Activated T-cell treated with anti-CD3 and anti-CD28 coated beads, Interleukin-2, amount 50 U/mL, for 24 hours (primary cell): ENCODE measurements at regions not wholly inside any gene's neighbourhood (a gene's known extent, or its start where the extent isn't known, plus 50 kb on each side); places are given as distances from the start of the nearest gene placed in this dataset.

Experiments used
- DNase-seq: peaks from one replicate; pipeline ENCODE4 v3.0.0-alpha.2; 2020
- H3K27ac Mint-ChIP-seq: 2 replicates; pipeline ENCODE4 v1.8.0; 2020; ENCODE audit warnings: mild to moderate bottlenecking, mixed read lengths
- H3K27me3 Mint-ChIP-seq: 2 replicates; pipeline ENCODE4 v1.8.0; 2020; ENCODE audit warnings: mixed read lengths
- H3K36me3 Mint-ChIP-seq: 2 replicates; pipeline ENCODE4 v1.8.0; 2020; ENCODE audit warnings: low read depth, mixed read lengths
- H3K4me1 Mint-ChIP-seq: 2 replicates; pipeline ENCODE4 v1.8.0; 2020; ENCODE audit warnings: low read depth, mixed read lengths
- H3K4me3 Mint-ChIP-seq: 2 replicates; pipeline ENCODE4 v1.8.0; 2020; ENCODE audit warnings: mild to moderate bottlenecking, moderate library complexity, mixed read lengths
- H3K9me3 Mint-ChIP-seq: 2 replicates; pipeline ENCODE4 v1.8.0; 2020; ENCODE audit warnings: mixed read lengths

GRCh38 chr13:79776531-79777295 is 295.8 kb downstream of the NDFIP2 start:
- no peak overlapping the region for H3K4me3 Mint-ChIP-seq
- no peak for DNase-seq
- no peaks in the 10 kb centered on the region for H3K4me1 Mint-ChIP-seq
- H3K27me3 Mint-ChIP-seq, result peaks cover 2% of the 10 kb centered on the region
- no peak overlapping the region for H3K27ac Mint-ChIP-seq
- no peaks in the 10 kb centered on the region for H3K36me3 Mint-ChIP-seq
- H3K9me3 Mint-ChIP-seq, result no peaks in the 10 kb centered on the region

GRCh38 chr13:79775830-79776229 is 294.9 kb downstream of the NDFIP2 start:
- Mint-ChIP-seq H3K4me1 (peaks cover 4% of the 10 kb centered on the region), H3K27ac (no peak overlapping the region), H3K27me3 (peaks cover 2% of the 10 kb centered on the region), H3K4me3 (no peak overlapping the region), H3K9me3 (peaks cover under 1% of the 10 kb centered on the region), H3K36me3 (no peaks in the 10 kb centered on the region)
- no peak for DNase-seq

GRCh38 chr13:79772811-79773210 is 291.9 kb downstream of the NDFIP2 start:
- Mint-ChIP-seq H3K4me1 (peaks cover 4% of the 10 kb centered on the region), H3K27me3 (peaks cover 2% of the 10 kb centered on the region), H3K36me3 (no peaks in the 10 kb centered on the region), H3K9me3 (peaks cover 2% of the 10 kb centered on the region), H3K27ac (no peak overlapping the region), H3K4me3 (no peak overlapping the region)
- DNase-seq, result no peak

DNA sequence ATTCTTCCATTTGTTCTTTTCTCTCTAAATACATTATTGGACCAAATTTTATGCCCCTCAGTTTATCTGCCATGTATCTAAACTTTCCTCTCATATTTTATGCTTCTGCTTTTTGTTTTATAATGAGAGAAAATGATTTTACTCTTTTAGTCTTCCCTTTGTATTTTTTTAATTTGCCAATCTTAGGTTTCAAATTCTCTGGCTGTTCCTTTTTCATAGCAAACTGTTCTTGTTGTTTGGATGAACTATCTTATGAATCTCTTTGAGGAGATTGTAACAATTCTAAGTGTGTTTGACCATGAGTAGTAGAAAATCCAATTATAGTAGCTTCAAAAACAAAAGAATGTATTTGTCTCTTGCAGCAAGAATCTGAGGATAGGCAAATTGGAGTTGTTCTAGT is 290.5 kb downstream of the NDFIP2 start:
- no peak overlapping the region for H3K4me3 Mint-ChIP-seq
- no peak overlapping the region for H3K27ac Mint-ChIP-seq
- DNase-seq, result no peak
- peaks cover 2% of the 10 kb centered on the region for H3K27me3 Mint-ChIP-seq
- no peaks in the 10 kb centered on the region for H3K36me3 Mint-ChIP-seq
- peaks cover 4% of the 10 kb centered on the region for H3K4me1 Mint-ChIP-seq
- H3K9me3 Mint-ChIP-seq, result peaks cover 2% of the 10 kb centered on the region

DNA sequence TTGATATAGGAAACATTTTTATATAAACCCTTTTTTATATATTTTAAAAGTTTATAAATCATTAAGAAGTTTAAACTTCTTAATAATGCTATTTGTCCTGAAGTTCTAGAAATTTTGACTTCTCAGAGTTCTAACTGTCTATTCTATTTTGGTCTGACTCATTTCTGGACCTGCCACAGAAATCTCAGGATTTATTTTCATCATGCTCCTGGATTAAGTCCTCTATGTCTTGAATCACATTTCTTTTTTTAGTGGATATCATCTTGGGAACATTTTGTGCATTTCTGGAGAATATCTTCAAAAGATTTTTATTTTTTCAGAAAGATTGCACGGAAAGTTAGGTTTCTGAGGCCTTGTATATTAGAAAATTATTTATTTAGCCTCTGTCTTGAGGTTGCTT is 289.1 kb downstream of the NDFIP2 start:
- no peak overlapping the region for H3K4me3 Mint-ChIP-seq
- peaks cover 4% of the 10 kb centered on the region for H3K4me1 Mint-ChIP-seq
- H3K36me3 Mint-ChIP-seq, result no peaks in the 10 kb centered on the region
- H3K27ac Mint-ChIP-seq, result no peak overlapping the region
- no peak for DNase-seq
- H3K27me3 Mint-ChIP-seq, result peaks cover 2% of the 10 kb centered on the region
- H3K9me3 Mint-ChIP-seq, result peaks cover 2% of the 10 kb centered on the region

- H3K4me3 Mint-ChIP-seq, result no peak overlapping the region
- H3K36me3 Mint-ChIP-seq, result no peaks in the 10 kb centered on the region
- DNase-seq, result no peak
- H3K27ac Mint-ChIP-seq, result no peak overlapping the region
- peaks cover 4% of the 10 kb centered on the region for H3K4me1 Mint-ChIP-seq
- no peaks in the 10 kb centered on the region for H3K27me3 Mint-ChIP-seq
- H3K9me3 Mint-ChIP-seq, result peaks cover 2% of the 10 kb centered on the region
These were observed 286.2 kb downstream of the NDFIP2 start for GRCh38 chr13:79767126-79767525.

DNA sequence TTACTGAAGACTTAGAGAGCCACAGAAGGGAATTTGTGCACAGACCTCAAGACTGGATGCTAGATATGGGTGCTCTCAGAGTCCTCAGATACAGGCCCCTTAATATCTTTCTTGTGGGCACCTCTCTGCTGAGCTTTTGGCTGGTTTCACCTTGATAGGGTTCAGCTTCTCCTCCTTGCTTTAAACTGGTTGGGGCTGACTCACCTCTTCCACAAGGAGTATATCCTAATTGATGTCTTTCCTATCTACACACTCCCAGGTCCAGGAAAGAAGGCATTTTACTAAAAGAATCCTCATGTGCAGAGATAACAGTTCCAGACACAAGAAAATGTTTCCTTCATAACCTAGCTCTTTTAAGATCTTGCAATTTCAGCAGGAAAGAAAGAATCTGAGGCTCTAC is 284.4 kb downstream of the NDFIP2 start:
- Mint-ChIP-seq H3K27me3 (no peaks in the 10 kb centered on the region), H3K4me3 (no peak overlapping the region), H3K9me3 (no peaks in the 10 kb centered on the region), H3K4me1 (no peaks in the 10 kb centered on the region), H3K27ac (no peak overlapping the region), H3K36me3 (no peaks in the 10 kb centered on the region)
- DNase-seq, result no peak

GRCh38 chr13:79749984-79750551 is 269.1 kb downstream of the NDFIP2 start:
- H3K27ac Mint-ChIP-seq, result no peak overlapping the region
- no peak for DNase-seq
- H3K36me3 Mint-ChIP-seq, result no peaks in the 10 kb centered on the region
- H3K4me1 Mint-ChIP-seq, result no peaks in the 10 kb centered on the region
- no peaks in the 10 kb centered on the region for H3K9me3 Mint-ChIP-seq
- no peaks in the 10 kb centered on the region for H3K27me3 Mint-ChIP-seq
- no peak overlapping the region for H3K4me3 Mint-ChIP-seq

DNA sequence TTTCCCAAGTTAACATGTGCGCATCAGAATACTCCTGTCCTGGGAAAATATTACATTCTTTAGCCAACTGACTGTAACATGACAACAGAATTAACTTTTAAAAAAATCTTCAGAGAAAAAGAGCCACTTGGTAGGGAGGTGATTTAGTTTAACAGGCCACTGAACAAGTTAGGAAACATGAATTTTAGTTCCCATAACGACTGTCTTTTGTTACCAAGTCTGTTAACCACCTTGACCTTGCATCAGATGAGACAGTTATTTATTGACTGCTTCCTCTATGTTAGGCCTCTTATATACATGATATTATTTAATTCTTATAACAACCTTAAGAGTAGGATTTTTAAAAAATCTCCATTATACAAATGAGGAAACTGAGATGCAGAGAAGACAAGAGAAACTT is 268.6 kb downstream of the NDFIP2 start:
- no peaks in the 10 kb centered on the region for H3K36me3 Mint-ChIP-seq

DNA sequence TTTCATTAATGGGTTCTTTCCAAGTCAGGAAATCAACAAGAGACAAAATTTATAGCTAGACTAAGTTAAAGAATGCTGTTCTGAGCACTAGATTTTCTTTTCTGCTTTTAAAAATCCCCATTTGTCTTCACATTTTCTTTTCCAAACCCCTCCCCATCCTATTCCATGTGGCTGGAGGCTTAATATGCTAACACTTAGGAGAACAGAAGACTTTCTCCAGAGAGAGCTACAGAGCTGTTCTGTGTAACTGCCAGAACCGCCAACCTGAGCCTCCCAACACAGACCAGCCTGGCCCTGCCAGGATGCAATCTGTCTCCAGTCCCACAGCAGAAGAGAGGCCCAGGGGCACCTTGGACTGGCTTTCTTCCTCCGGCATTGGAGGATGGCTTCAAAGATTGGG is 264.1 kb downstream of the NDFIP2 start:
- H3K27me3 Mint-ChIP-seq, result no peaks in the 10 kb centered on the region
- H3K9me3 Mint-ChIP-seq, result no peaks in the 10 kb centered on the region
- H3K36me3 Mint-ChIP-seq, result no peaks in the 10 kb centered on the region
- H3K27ac Mint-ChIP-seq, result no peak overlapping the region
- no peaks in the 10 kb centered on the region for H3K4me1 Mint-ChIP-seq
- no peak overlapping the region for H3K4me3 Mint-ChIP-seq
- DNase-seq, result no peak

More for the DNA sequence above, 268.6 kb downstream of the NDFIP2 start:
- no peak for DNase-seq
- no peaks in the 10 kb centered on the region for H3K27me3 Mint-ChIP-seq
- no peaks in the 10 kb centered on the region for H3K9me3 Mint-ChIP-seq
- H3K27ac Mint-ChIP-seq, result no peak overlapping the region
- H3K4me1 Mint-ChIP-seq, result no peaks in the 10 kb centered on the region
- H3K4me3 Mint-ChIP-seq, result no peak overlapping the region

DNA sequence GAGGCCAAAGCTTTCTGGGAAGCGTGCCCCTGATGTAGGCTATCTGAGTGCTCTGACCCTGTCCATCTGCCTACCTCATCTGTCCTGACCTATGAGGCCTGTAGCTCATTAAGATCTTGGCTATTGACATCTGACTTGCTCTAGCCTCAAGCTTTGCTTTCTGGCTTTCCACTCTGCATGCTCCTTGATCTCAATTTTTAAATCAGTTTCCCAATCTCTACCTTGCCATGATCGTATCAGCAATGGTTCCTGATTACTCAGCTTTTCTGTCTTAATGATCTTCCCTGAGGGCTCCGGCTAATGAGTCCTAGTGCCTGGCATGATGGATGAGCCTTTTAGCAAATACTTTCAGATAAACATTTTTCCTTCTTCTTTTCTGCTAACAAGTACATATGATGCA is 262.0 kb downstream of the NDFIP2 start:
- Mint-ChIP-seq H3K27ac (no peak overlapping the region), H3K27me3 (no peaks in the 10 kb centered on the region), H3K4me3 (no peak overlapping the region), H3K36me3 (no peaks in the 10 kb centered on the region), H3K4me1 (no peaks in the 10 kb centered on the region), H3K9me3 (no peaks in the 10 kb centered on the region)
- no peak for DNase-seq

DNA sequence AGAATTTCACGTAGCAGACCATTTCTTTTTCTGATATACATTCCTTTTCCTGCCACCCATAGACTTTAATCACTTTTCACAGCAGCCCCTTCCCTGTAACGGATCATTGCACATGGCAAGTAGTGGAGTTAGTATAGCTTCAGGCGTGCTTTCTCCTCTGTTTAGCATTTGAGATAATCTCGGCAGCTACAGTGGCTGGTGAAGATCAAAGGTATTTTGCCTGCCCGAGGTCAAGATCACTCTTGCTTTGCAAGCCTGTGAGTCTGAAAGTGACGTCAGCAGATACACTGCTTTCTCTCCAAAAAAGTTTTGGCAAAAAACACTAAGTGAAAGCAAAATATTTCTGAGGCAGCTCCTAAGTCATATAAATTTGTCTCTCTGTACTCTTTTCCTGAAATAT is 260.0 kb downstream of the NDFIP2 start:
- DNase-seq, result no peak
- no peaks in the 10 kb centered on the region for H3K4me1 Mint-ChIP-seq
- no peaks in the 10 kb centered on the region for H3K27me3 Mint-ChIP-seq
- H3K4me3 Mint-ChIP-seq, result no peak overlapping the region
- H3K36me3 Mint-ChIP-seq, result no peaks in the 10 kb centered on the region
- no peak overlapping the region for H3K27ac Mint-ChIP-seq
- no peaks in the 10 kb centered on the region for H3K9me3 Mint-ChIP-seq

- no peaks in the 10 kb centered on the region for H3K9me3 Mint-ChIP-seq
These were observed 255.4 kb downstream of the NDFIP2 start for GRCh38 chr13:79736356-79736755.

DNA sequence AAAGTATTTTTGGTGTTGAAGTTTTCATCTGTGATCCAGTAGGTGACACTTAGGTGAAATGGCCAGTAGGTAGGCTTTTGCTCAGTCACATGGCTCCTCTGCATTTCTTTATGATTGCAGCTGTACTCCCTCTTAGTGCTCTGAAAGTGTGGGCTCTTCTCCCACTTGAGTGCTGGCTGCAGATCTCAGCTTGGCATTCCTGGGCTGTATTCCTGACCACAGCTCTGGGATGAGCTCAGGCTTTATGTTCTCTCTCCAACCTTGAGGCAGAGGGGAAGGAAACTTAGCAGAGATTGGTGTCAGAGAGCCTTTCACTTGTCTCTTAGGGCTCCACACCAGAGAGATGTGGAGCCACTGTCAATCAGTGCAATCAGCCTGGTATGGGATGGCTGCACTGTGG is 254.3 kb downstream of the NDFIP2 start:
- Mint-ChIP-seq H3K4me3 (no peak overlapping the region), H3K36me3 (no peaks in the 10 kb centered on the region), H3K4me1 (no peaks in the 10 kb centered on the region), H3K9me3 (no peaks in the 10 kb centered on the region), H3K27me3 (no peaks in the 10 kb centered on the region), H3K27ac (no peak overlapping the region)
- no peak for DNase-seq

More at GRCh38 chr13:79736356-79736755, 255.4 kb downstream of the NDFIP2 start:
- Mint-ChIP-seq H3K36me3 (no peaks in the 10 kb centered on the region), H3K4me3 (no peak overlapping the region), H3K27me3 (no peaks in the 10 kb centered on the region), H3K4me1 (no peaks in the 10 kb centered on the region), H3K27ac (no peak overlapping the region)
- no peak for DNase-seq

DNA sequence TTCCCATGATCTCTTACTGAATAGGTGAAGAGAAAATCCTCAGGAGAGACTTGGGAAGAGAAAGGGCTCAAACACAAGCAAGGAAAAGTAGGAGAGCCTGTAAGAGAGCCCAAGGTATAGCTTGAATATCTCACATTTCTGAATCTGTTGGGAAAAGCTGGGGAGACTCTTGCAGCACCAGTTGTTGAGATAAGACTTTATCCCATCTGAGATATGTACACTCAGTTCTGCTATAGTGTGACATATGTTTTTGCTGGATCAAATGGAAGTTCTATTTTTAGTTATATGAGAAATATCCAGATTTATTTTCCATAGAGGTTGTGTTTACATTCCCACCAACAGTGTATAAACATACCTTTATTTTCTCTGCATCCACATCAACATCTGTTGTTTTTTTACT is 246.1 kb downstream of the NDFIP2 start:
- Mint-ChIP-seq H3K27ac (no peak overlapping the region), H3K27me3 (no peaks in the 10 kb centered on the region), H3K4me1 (peaks cover 3% of the 10 kb centered on the region), H3K4me3 (no peak overlapping the region), H3K9me3 (no peaks in the 10 kb centered on the region), H3K36me3 (no peaks in the 10 kb centered on the region)
- DNase-seq, result no peak
